GM12873 (cell line): ENCODE measurements at regions not wholly inside any gene's neighbourhood (a gene's known extent, or its start where the extent isn't known, plus 50 kb on each side); places are given as distances from the start of the nearest gene placed in this dataset.

Experiments
- TF ChIP-seq, protein P1 (sequence below): IDR thresholded peaks from 2 replicates; pipeline ENCODE4 v1.5.1; 2012; ENCODE audit warnings: low read depth, mild to moderate bottlenecking, moderate library complexity, low read length, control low read depth; ENCODE audit not compliant: insufficient read depth; ENCODE audit errors: missing control alignments

GRCh38 chr1:60600532-60600931 is 481.8 kb upstream of the NFIA start:
- TF ChIP-seq, protein P1, sequence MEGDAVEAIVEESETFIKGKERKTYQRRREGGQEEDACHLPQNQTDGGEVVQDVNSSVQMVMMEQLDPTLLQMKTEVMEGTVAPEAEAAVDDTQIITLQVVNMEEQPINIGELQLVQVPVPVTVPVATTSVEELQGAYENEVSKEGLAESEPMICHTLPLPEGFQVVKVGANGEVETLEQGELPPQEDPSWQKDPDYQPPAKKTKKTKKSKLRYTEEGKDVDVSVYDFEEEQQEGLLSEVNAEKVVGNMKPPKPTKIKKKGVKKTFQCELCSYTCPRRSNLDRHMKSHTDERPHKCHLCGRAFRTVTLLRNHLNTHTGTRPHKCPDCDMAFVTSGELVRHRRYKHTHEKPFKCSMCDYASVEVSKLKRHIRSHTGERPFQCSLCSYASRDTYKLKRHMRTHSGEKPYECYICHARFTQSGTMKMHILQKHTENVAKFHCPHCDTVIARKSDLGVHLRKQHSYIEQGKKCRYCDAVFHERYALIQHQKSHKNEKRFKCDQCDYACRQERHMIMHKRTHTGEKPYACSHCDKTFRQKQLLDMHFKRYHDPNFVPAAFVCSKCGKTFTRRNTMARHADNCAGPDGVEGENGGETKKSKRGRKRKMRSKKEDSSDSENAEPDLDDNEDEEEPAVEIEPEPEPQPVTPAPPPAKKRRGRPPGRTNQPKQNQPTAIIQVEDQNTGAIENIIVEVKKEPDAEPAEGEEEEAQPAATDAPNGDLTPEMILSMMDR, result no peak

GRCh38 chr1:60599574-60599973 is 482.8 kb upstream of the NFIA start:
- TF ChIP-seq, protein P1, result no peak

DNA sequence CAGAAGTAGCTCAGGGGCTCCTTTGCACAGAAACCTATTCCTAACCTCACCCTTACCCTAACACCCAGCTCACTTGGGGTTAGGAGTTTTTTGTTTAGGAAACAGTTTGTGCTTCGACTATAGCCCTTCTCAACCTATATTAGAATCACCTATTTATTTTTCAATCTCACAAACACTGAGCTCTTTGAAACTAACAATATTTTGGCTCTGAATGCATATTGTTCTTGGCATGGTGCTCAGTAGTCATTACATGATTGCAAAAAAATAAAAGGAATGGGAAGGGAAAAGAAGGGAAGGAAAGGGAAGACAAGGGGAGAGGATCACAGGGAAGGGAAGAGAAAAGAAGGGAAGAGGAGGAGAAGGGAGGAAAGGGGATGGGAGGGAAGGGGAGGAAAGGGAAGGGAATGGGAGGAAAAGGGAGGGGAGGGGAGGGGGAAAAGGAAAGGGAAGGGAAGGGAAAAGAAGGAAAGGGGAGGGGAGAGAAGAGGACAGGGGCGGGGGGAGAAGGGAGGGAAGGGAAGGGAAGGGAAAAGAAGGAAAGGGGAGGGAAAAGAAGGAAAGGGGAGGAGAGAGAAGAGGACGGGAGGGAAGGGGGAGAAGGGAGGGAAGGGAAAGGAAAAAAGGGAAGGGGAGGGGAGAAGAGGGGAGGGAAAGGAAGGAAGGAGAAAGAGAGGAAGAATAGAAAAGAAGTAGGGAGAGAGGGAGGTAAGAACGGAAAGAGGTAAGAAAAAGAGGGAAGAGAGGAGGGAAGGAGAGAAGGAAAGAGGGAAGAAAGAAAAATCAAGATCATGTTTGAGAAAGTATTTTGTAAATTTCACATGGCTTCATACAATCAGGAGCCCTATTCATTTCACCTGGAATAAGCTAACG is 484.1 kb upstream of the NFIA start:
- TF ChIP-seq, protein P1, result no peak

- TF ChIP-seq, protein P1, result no peak
Observed at GRCh38 chr1:60596791-60597750, 485.3 kb upstream of the NFIA start.

DNA sequence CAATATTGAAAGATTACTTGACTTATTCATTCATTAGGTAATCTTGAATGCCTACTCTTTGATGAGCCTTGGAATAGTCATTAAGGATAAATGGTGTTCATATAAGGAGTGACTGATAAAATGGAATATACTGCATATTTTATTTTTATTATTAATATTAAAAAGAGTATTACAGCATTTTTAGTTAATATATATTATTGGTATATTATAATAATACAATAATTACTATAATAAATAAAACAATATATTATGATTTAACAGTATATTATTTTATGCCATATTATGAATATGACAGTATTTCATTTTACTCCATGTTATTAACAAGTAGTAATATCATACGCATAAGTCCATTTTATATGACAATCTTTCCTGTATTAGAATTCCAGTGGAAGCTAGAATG is 490.8 kb upstream of the NFIA start:
- TF ChIP-seq, protein P1, result no peak

DNA sequence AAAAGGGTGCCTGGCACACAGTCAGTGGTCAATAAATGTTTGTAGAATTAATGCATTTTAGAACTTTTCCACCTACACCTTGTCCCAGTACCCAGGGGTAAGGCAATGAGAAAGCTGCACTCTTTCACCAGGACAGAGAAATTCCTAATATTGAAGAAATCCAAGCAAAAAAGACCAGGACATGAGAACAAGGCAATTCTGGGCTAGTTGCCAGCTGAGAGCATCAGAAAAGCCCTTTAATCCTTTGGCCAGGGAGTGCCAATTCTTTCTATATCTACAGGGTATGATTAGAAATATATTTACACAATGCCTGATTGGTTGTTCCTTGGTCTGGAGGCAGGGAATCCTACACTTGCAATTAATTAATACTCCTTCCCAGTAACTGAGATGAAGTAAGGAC is 492.4 kb upstream of the NFIA start:
- TF ChIP-seq, protein P1, result no peak
